Liver (tissue), 8 donors: ENCODE measurements at regions not wholly inside any gene's neighbourhood (a gene's known extent, or its start where the extent isn't known, plus 50 kb on each side); places are given as distances from the start of the nearest gene placed in this dataset.

ENCODE experiments used
- DNase-seq: peaks from one replicate; pipeline ENCODE4 v3.0.0-alpha.2; 2017; ENCODE audit warnings: low spot score
- H3K27ac ChIP-seq, 2 donors: one replicate each; pipeline ENCODE4 v1.7.0; 2013; ENCODE audit warnings: inconsistent platforms in 2 of 2, low read length in 2 of 2, control low read depth in 1 of 2, low read depth in 1 of 2, mild to moderate bottlenecking in 1 of 2
- H3K27me3 ChIP-seq, 4 donors: one replicate each; pipeline versions ENCODE4 v1.6.1 to v1.7.0; 2013; ENCODE audit warnings: low read length in 3 of 4, inconsistent platforms in 1 of 4, mild to moderate bottlenecking in 1 of 4, moderate library complexity in 1 of 4; ENCODE audit not compliant: control insufficient read depth in 4 of 4, insufficient read depth in 4 of 4
- H3K36me3 ChIP-seq, 4 donors: one replicate each; pipeline versions ENCODE4 v1.6.1 to v1.7.0; 2013; ENCODE audit warnings: low read length in 3 of 4, mild to moderate bottlenecking in 3 of 4, low read depth in 1 of 4, moderate library complexity in 1 of 4; ENCODE audit not compliant: control insufficient read depth in 4 of 4, insufficient read depth in 3 of 4
- H3K4me1 ChIP-seq, 4 donors: one replicate each; pipeline versions ENCODE4 v1.6.1 to v1.7.0; 2013; ENCODE audit warnings: low read length in 3 of 4, mild to moderate bottlenecking in 3 of 4, moderate library complexity in 1 of 4; ENCODE audit not compliant: control insufficient read depth in 4 of 4, insufficient read depth in 4 of 4
- H3K4me3 ChIP-seq, 3 donors: one replicate each; pipeline versions ENCODE4 v1.6.1 to v1.7.0; 2013; ENCODE audit warnings: low read length in 3 of 3, control low read depth in 1 of 3, low read depth in 1 of 3, mild to moderate bottlenecking in 1 of 3
- H3K9ac ChIP-seq, 2 donors: one replicate each; pipeline ENCODE4 v1.7.0; 2013; ENCODE audit warnings: low read length in 2 of 2, mild to moderate bottlenecking in 2 of 2, moderate library complexity in 2 of 2, control low read depth in 1 of 2, low read depth in 1 of 2
- H3K9me3 ChIP-seq, 4 donors: one replicate each; pipeline versions ENCODE4 v1.6.1 to v1.7.0; 2013; ENCODE audit warnings: low read length in 3 of 4; ENCODE audit not compliant: control insufficient read depth in 4 of 4
- FOXA2 ChIP-seq: IDR thresholded peaks from 2 replicates; pipeline ENCODE4 v1.6.1; 2016; ENCODE audit warnings: antibody characterized with exemption
- HNF4A ChIP-seq, 2 donors: conservative IDR thresholded peaks; 2 replicates each; pipeline ENCODE4 v1.6.1; 2016; ENCODE audit warnings: antibody characterized with exemption in 2 of 2, mild to moderate bottlenecking in 2 of 2
- HNF4G ChIP-seq: IDR thresholded peaks from 2 replicates; pipeline ENCODE4 v1.6.1; 2016; ENCODE audit warnings: antibody characterized with exemption
- JUND ChIP-seq, 2 donors: IDR thresholded peaks; 2 replicates each; pipeline ENCODE4 v1.6.1; 2016; ENCODE audit warnings: antibody characterized with exemption in 2 of 2
- RAD21 ChIP-seq, 2 donors: IDR thresholded peaks; 2 replicates each; pipeline ENCODE4 v1.6.1; 2016; ENCODE audit warnings: antibody characterized with exemption in 2 of 2, mild to moderate bottlenecking in 2 of 2
- RXRA ChIP-seq, 2 donors: IDR thresholded peaks; 2 replicates each; pipeline ENCODE4 v1.6.1; 2017 to 2018; ENCODE audit warnings: antibody characterized with exemption in 2 of 2, mild to moderate bottlenecking in 1 of 2
- SP1 ChIP-seq: IDR thresholded peaks from 2 replicates; pipeline ENCODE4 v1.6.1; 2018; ENCODE audit warnings: antibody characterized with exemption, mild to moderate bottlenecking
- TAF1 ChIP-seq: conservative IDR thresholded peaks from 2 replicates; pipeline ENCODE4 v1.6.1; 2016; ENCODE audit warnings: antibody characterized with exemption, mild to moderate bottlenecking
- YY1 ChIP-seq: IDR thresholded peaks from 2 replicates; pipeline ENCODE4 v1.6.1; 2016; ENCODE audit warnings: antibody characterized with exemption, mild to moderate bottlenecking
- WGBS: extraction: QIAGEN DNeasy Blood & Tissue Kit; methylation state at CpG from one replicate; pipeline ENCODE4 v1.1.7; 2013; 5-methylcytosine and 5-hydroxymethylcytosine counted together
- TF ChIP-seq, protein P1 (sequence below): IDR thresholded peaks from 2 replicates; pipeline ENCODE4 v1.6.1; 2016; ENCODE audit warnings: antibody characterized with exemption
- TF ChIP-seq, protein P2 (sequence below): IDR thresholded peaks from 2 replicates; pipeline ENCODE4 v1.6.1; 2016; ENCODE audit warnings: antibody characterized with exemption
- TF ChIP-seq, protein P3 (sequence below): fragments of 150-350 bp; IDR thresholded peaks from 2 replicates; pipeline ENCODE4 v1.5.1; 2017; ENCODE audit warnings: improper control_type of control experiment, low read depth, low read length; ENCODE audit not compliant: missing input control
- TF ChIP-seq, protein P4 (sequence below): IDR thresholded peaks from 2 replicates; pipeline ENCODE4 v1.6.1; 2016; ENCODE audit warnings: antibody characterized with exemption, mild to moderate bottlenecking
- donor health status: healthy.
- donor health status: healthy.
- donor health status: healthy.
- donor health status: healthy.
- donor health status: healthy.

DNA sequence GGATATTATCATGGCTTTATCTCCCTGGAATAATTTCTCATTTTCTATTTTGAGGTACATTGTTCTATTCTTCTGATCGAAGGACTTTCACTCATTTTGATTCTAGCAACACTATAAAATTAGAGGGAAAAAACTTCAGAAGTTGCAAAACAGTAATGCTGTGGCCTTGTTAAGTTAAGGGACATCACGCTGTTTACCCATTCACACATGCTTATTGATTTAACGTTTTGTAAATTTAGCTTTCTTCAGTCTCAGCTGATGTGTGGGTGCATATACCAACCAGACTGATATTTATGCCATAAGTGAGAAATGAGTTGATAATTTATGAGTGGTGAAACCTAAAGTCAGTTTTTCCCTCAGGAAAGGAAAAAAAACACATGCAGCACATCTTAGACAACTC lies 63.5 kb upstream of the RELN start:
- WGBS = 74% methylated on average over 3 of the region's 3 CpGs
- TF ChIP-seq JUND (IDR thresholded peaks at IDR 0.05) (no peak), FOXA2 (no peak), RAD21 (IDR thresholded peaks at IDR 0.05) (no peak), HNF4G (no peak)
- TF ChIP-seq, protein P1, sequence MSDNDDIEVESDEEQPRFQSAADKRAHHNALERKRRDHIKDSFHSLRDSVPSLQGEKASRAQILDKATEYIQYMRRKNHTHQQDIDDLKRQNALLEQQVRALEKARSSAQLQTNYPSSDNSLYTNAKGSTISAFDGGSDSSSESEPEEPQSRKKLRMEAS = no peak
- no peaks in the 10 kb centered on the region for H3K9me3 ChIP-seq
- no peak for DNase-seq
- no peaks in the 10 kb centered on the region for H3K36me3 ChIP-seq
- H3K27ac ChIP-seq = no peak overlapping the region
- peaks cover 0 to 4% (median 0%) of the 10 kb centered on the region in 4 donors for H3K27me3 ChIP-seq
- H3K4me1 ChIP-seq = no peaks in the 10 kb centered on the region
- no peak overlapping the region for H3K4me3 ChIP-seq
- no peak overlapping the region for H3K9ac ChIP-seq

DNA sequence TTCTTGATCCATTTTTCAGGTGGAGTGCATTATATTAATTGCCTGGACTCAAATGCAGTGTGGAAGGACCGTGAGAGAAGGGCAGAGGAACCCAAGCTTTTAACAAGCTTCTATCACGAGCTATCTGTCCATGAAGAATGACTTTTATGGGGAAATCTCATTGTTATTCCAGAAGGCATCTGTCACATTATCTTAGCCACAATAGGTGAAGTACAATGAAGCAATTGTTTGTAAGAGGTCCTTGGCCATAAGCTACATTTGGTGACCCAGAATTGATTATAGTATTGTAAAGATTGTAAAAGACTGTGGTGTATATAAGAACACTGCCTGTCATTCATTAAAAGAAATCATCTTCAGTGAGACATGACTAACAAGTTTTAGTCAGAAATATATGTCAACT lies 58.6 kb upstream of the RELN start:
- Histone ChIP-seq H3K9me3 (no peaks in the 10 kb centered on the region), H3K4me1 (no peaks in the 10 kb centered on the region), H3K9ac (no peak overlapping the region), H3K36me3 (no peaks in the 10 kb centered on the region), H3K27me3 (peaks cover 0 to 4% (median 0%) of the 10 kb centered on the region in 4 donors), H3K27ac (no peak overlapping the region), H3K4me3 (no peak overlapping the region)
- 63% methylated on average over 2 of the region's 2 CpGs for WGBS
- TF ChIP-seq RAD21 (IDR thresholded peaks at IDR 0.05) (no peak), YY1 (no peak), SP1 (no peak), RXRA (IDR thresholded peaks at IDR 0.05) (no peak), JUND (IDR thresholded peaks at IDR 0.05) (no peak), HNF4A (conservative IDR thresholded peaks at IDR 0.05) (no peak), TAF1 (no peak)
- TF ChIP-seq, protein P2, sequence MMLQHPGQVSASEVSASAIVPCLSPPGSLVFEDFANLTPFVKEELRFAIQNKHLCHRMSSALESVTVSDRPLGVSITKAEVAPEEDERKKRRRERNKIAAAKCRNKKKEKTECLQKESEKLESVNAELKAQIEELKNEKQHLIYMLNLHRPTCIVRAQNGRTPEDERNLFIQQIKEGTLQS = no peak
- TF ChIP-seq, protein P3, sequence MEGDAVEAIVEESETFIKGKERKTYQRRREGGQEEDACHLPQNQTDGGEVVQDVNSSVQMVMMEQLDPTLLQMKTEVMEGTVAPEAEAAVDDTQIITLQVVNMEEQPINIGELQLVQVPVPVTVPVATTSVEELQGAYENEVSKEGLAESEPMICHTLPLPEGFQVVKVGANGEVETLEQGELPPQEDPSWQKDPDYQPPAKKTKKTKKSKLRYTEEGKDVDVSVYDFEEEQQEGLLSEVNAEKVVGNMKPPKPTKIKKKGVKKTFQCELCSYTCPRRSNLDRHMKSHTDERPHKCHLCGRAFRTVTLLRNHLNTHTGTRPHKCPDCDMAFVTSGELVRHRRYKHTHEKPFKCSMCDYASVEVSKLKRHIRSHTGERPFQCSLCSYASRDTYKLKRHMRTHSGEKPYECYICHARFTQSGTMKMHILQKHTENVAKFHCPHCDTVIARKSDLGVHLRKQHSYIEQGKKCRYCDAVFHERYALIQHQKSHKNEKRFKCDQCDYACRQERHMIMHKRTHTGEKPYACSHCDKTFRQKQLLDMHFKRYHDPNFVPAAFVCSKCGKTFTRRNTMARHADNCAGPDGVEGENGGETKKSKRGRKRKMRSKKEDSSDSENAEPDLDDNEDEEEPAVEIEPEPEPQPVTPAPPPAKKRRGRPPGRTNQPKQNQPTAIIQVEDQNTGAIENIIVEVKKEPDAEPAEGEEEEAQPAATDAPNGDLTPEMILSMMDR = no peak
- no peak for DNase-seq

DNA sequence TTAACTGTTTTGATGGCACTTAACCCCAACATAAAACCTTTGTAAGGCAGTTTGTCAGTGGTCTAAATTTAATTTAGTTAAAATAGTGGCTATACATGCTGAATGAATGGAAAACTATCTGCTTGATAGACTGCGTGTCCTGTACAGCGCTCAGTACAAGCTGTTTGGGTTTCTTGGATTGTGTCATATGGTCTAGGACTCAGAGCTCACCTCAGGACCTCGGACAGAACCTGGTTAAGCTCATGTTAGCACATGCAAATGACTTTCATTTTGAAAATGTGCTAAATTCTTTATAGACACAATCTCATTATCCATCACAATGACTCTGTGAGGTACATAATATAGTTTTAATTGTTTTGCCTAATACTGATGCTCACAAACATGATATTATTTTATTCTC lies 55.7 kb upstream of the RELN start:
- TF ChIP-seq, protein P4, sequence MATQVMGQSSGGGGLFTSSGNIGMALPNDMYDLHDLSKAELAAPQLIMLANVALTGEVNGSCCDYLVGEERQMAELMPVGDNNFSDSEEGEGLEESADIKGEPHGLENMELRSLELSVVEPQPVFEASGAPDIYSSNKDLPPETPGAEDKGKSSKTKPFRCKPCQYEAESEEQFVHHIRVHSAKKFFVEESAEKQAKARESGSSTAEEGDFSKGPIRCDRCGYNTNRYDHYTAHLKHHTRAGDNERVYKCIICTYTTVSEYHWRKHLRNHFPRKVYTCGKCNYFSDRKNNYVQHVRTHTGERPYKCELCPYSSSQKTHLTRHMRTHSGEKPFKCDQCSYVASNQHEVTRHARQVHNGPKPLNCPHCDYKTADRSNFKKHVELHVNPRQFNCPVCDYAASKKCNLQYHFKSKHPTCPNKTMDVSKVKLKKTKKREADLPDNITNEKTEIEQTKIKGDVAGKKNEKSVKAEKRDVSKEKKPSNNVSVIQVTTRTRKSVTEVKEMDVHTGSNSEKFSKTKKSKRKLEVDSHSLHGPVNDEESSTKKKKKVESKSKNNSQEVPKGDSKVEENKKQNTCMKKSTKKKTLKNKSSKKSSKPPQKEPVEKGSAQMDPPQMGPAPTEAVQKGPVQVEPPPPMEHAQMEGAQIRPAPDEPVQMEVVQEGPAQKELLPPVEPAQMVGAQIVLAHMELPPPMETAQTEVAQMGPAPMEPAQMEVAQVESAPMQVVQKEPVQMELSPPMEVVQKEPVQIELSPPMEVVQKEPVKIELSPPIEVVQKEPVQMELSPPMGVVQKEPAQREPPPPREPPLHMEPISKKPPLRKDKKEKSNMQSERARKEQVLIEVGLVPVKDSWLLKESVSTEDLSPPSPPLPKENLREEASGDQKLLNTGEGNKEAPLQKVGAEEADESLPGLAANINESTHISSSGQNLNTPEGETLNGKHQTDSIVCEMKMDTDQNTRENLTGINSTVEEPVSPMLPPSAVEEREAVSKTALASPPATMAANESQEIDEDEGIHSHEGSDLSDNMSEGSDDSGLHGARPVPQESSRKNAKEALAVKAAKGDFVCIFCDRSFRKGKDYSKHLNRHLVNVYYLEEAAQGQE = peak; percentile 39
- no peak for TF ChIP-seq HNF4G
- TF ChIP-seq RAD21 (IDR thresholded peaks at IDR 0.05) = no peak
- TF ChIP-seq FOXA2 = no peak
- no peak for TF ChIP-seq RXRA (IDR thresholded peaks at IDR 0.05)
- TF ChIP-seq, protein P1 = no peak
- TF ChIP-seq TAF1 = no peak
- no peaks in the 10 kb centered on the region for H3K9me3 ChIP-seq
- no peak overlapping the region for H3K27ac ChIP-seq
- H3K4me3 ChIP-seq = no peak overlapping the region
- no peak for DNase-seq
- no peaks in the 10 kb centered on the region for H3K36me3 ChIP-seq
- no peaks in the 10 kb centered on the region for H3K4me1 ChIP-seq
- peaks cover 0 to 4% (median 0%) of the 10 kb centered on the region in 4 donors for H3K27me3 ChIP-seq
- 86% methylated on average over 3 of the region's 3 CpGs for WGBS
- H3K9ac ChIP-seq = no peak overlapping the region
